Stimulated activated effector memory CD8-positive, alpha-beta T cell treated with anti-CD3 and anti-CD28 coated beads, Interleukin-12 subunit alpha, Interleukin-12 subunit beta, amount 100 ng/mL, for 72 hours (primary cell): ENCODE measurements at regions not wholly inside any gene's neighbourhood (a gene's known extent, or its start where the extent isn't known, plus 50 kb on each side); places are given as distances from the start of the nearest gene placed in this dataset.
"Not testable (repeated sequence)": the region's sequence is repeated elsewhere in the genome, so short reads cannot be mapped to it uniquely, and the experiment has no call there.

Experiments used
- ATAC-seq: fragments of 150-1000 bp; cut with Tn5 transposase; 2 replicates; pipeline ENCODE4 v1.10.0; 2021
- DNase-seq, 2 donors: peaks; one replicate each; pipeline ENCODE4 v3.0.0; 2021 to 2022; ENCODE audit warnings: low spot score in 2 of 2
- H3K27ac Mint-ChIP-seq: one replicate; pipeline ENCODE4 v1.8.0; 2022; ENCODE audit warnings: mild to moderate bottlenecking, mixed read lengths
- H3K36me3 Mint-ChIP-seq: one replicate; pipeline ENCODE4 v1.8.0; 2022; ENCODE audit warnings: mild to moderate bottlenecking, mixed read lengths
- H3K4me1 Mint-ChIP-seq: one replicate; pipeline ENCODE4 v1.8.0; 2022; ENCODE audit warnings: mixed read lengths
- H3K4me3 Mint-ChIP-seq: one replicate; pipeline ENCODE4 v1.8.0; 2022; ENCODE audit warnings: mild to moderate bottlenecking, mixed read lengths
- H3K9me3 Mint-ChIP-seq: one replicate; pipeline ENCODE4 v1.8.0; 2022; ENCODE audit warnings: mixed read lengths

- no peaks in the 10 kb centered on the region for H3K36me3 Mint-ChIP-seq
- no peak overlapping the region for H3K4me3 Mint-ChIP-seq
- H3K4me1 Mint-ChIP-seq: no peaks in the 10 kb centered on the region
- H3K27ac Mint-ChIP-seq: no peak overlapping the region
- ATAC-seq (no peak), DNase-seq (no peak)
- peaks cover 15% of the 10 kb centered on the region for H3K9me3 Mint-ChIP-seq
These were observed 399.1 kb upstream of the DPH6 start for GRCh38 chr15:35944945-35945585.

GRCh38 chr15:35953424-35953823, 407.5 kb upstream of the DPH6 start:
- Mint-ChIP-seq H3K27ac (no peak overlapping the region), H3K4me3 (no peak overlapping the region), H3K4me1 (no peaks in the 10 kb centered on the region), H3K36me3 (no peaks in the 10 kb centered on the region), H3K9me3 (peaks cover 4% of the 10 kb centered on the region)
- ATAC-seq (no peak), DNase-seq (no peak)

- no peak overlapping the region for H3K4me3 Mint-ChIP-seq
- H3K9me3 Mint-ChIP-seq: no peaks in the 10 kb centered on the region
- H3K27ac Mint-ChIP-seq: no peak overlapping the region
- H3K4me1 Mint-ChIP-seq: no peaks in the 10 kb centered on the region
- DNase-seq (no peak), ATAC-seq (no peak)
- no peaks in the 10 kb centered on the region for H3K36me3 Mint-ChIP-seq
These were observed 410.1 kb upstream of the DPH6 start for GRCh38 chr15:35956056-35956455.

GRCh38 chr15:35958021-35958420, 412.1 kb upstream of the DPH6 start:
- Mint-ChIP-seq H3K4me3 (no peak overlapping the region), H3K36me3 (no peaks in the 10 kb centered on the region), H3K27ac (no peak overlapping the region), H3K9me3 (peaks cover 6% of the 10 kb centered on the region), H3K4me1 (no peaks in the 10 kb centered on the region)
- DNase-seq: no peak
- no peak for ATAC-seq

GRCh38 chr15:35958975-35959374, 413.0 kb upstream of the DPH6 start:
- Mint-ChIP-seq H3K36me3 (no peaks in the 10 kb centered on the region), H3K4me1 (no peaks in the 10 kb centered on the region), H3K4me3 (no peak overlapping the region), H3K9me3 (peaks cover 6% of the 10 kb centered on the region), H3K27ac (no peak overlapping the region)
- ATAC-seq (no peak), DNase-seq (no peak)

- no peak for DNase-seq
- Mint-ChIP-seq H3K9me3 (peaks cover 6% of the 10 kb centered on the region), H3K4me1 (no peaks in the 10 kb centered on the region), H3K27ac (no peak overlapping the region), H3K4me3 (no peak overlapping the region), H3K36me3 (no peaks in the 10 kb centered on the region)
- no peak for ATAC-seq
These were observed 417.4 kb upstream of the DPH6 start for GRCh38 chr15:35963326-35963725.

GRCh38 chr15:35966781-35967180, 420.8 kb upstream of the DPH6 start:
- H3K27ac Mint-ChIP-seq: no peak overlapping the region
- no peaks in the 10 kb centered on the region for H3K36me3 Mint-ChIP-seq
- H3K4me3 Mint-ChIP-seq: no peak overlapping the region
- no peak for ATAC-seq
- no peak for DNase-seq
- peaks cover 5% of the 10 kb centered on the region for H3K9me3 Mint-ChIP-seq
- no peaks in the 10 kb centered on the region for H3K4me1 Mint-ChIP-seq

- not testable (repeated sequence) for H3K4me3 Mint-ChIP-seq, DNase-seq, H3K36me3 Mint-ChIP-seq, ATAC-seq, H3K4me1 Mint-ChIP-seq, H3K9me3 Mint-ChIP-seq, H3K27ac Mint-ChIP-seq
These were observed 422.0 kb upstream of the DPH6 start for GRCh38 chr15:35967968-35968367.

GRCh38 chr15:35973029-35973428, 427.1 kb upstream of the DPH6 start:
- Mint-ChIP-seq H3K4me3 (no peak overlapping the region), H3K9me3 (peaks cover 3% of the 10 kb centered on the region), H3K27ac (no peak overlapping the region), H3K36me3 (no peaks in the 10 kb centered on the region), H3K4me1 (no peaks in the 10 kb centered on the region)
- ATAC-seq (no peak), DNase-seq (no peak)

- Mint-ChIP-seq H3K4me3 (no peak overlapping the region), H3K9me3 (peaks cover 3% of the 10 kb centered on the region), H3K36me3 (no peaks in the 10 kb centered on the region), H3K27ac (no peak overlapping the region), H3K4me1 (no peaks in the 10 kb centered on the region)
- DNase-seq (no peak), ATAC-seq (no peak)
These were observed 428.1 kb upstream of the DPH6 start for GRCh38 chr15:35974052-35974451.

- H3K4me3 Mint-ChIP-seq: no peak overlapping the region
- no peak for ATAC-seq
- peaks cover 3% of the 10 kb centered on the region for H3K9me3 Mint-ChIP-seq
- no peak for DNase-seq
- H3K36me3 Mint-ChIP-seq: no peaks in the 10 kb centered on the region
- no peaks in the 10 kb centered on the region for H3K4me1 Mint-ChIP-seq
- H3K27ac Mint-ChIP-seq: no peak overlapping the region
These were observed 430.0 kb upstream of the DPH6 start for GRCh38 chr15:35975941-35976340.

GRCh38 chr15:35979608-35980007, 433.6 kb upstream of the DPH6 start:
- no peaks in the 10 kb centered on the region for H3K4me1 Mint-ChIP-seq
- no peak overlapping the region for H3K4me3 Mint-ChIP-seq
- DNase-seq (no peak), ATAC-seq (no peak)
- no peaks in the 10 kb centered on the region for H3K9me3 Mint-ChIP-seq
- H3K36me3 Mint-ChIP-seq: no peaks in the 10 kb centered on the region
- no peak overlapping the region for H3K27ac Mint-ChIP-seq

GRCh38 chr15:35980719-35981118, 434.8 kb upstream of the DPH6 start:
- H3K36me3 Mint-ChIP-seq: no peaks in the 10 kb centered on the region
- no peak overlapping the region for H3K4me3 Mint-ChIP-seq
- ATAC-seq (no peak), DNase-seq (no peak)
- H3K4me1 Mint-ChIP-seq: no peaks in the 10 kb centered on the region
- no peak overlapping the region for H3K27ac Mint-ChIP-seq
- H3K9me3 Mint-ChIP-seq: no peaks in the 10 kb centered on the region

- DNase-seq (no peak), ATAC-seq (no peak)
- no peaks in the 10 kb centered on the region for H3K36me3 Mint-ChIP-seq
- no peak overlapping the region for H3K4me3 Mint-ChIP-seq
- H3K4me1 Mint-ChIP-seq: no peaks in the 10 kb centered on the region
- H3K27ac Mint-ChIP-seq: no peak overlapping the region
- H3K9me3 Mint-ChIP-seq: peaks cover 4% of the 10 kb centered on the region
These were observed 440.3 kb upstream of the DPH6 start for GRCh38 chr15:35986191-35986721.

GRCh38 chr15:35987056-35987455, 441.1 kb upstream of the DPH6 start:
- no peaks in the 10 kb centered on the region for H3K36me3 Mint-ChIP-seq
- H3K9me3 Mint-ChIP-seq: peaks cover 4% of the 10 kb centered on the region
- no peak overlapping the region for H3K27ac Mint-ChIP-seq
- H3K4me3 Mint-ChIP-seq: no peak overlapping the region
- no peaks in the 10 kb centered on the region for H3K4me1 Mint-ChIP-seq
- no peak for DNase-seq
- ATAC-seq: no peak

- DNase-seq (no peak), ATAC-seq (no peak)
- H3K36me3 Mint-ChIP-seq: no peaks in the 10 kb centered on the region
- H3K4me1 Mint-ChIP-seq: no peaks in the 10 kb centered on the region
- H3K9me3 Mint-ChIP-seq: peaks cover 4% of the 10 kb centered on the region
- H3K4me3 Mint-ChIP-seq: no peak overlapping the region
- no peak overlapping the region for H3K27ac Mint-ChIP-seq
These were observed 445.4 kb upstream of the DPH6 start for GRCh38 chr15:35991386-35991785.

- H3K27ac Mint-ChIP-seq: no peak overlapping the region
- H3K4me1 Mint-ChIP-seq: no peaks in the 10 kb centered on the region
- no peaks in the 10 kb centered on the region for H3K36me3 Mint-ChIP-seq
- H3K4me3 Mint-ChIP-seq: no peak overlapping the region
- DNase-seq: no peak
- peaks cover 4% of the 10 kb centered on the region for H3K9me3 Mint-ChIP-seq
- no peak for ATAC-seq
These were observed 446.8 kb upstream of the DPH6 start for GRCh38 chr15:35992791-35993190.
